ENCODE measurements at regions not wholly inside any gene's neighbourhood (a gene's known extent, or its start where the extent isn't known, plus 50 kb on each side); places are given as distances from the start of the nearest gene placed in this dataset.

DNA sequence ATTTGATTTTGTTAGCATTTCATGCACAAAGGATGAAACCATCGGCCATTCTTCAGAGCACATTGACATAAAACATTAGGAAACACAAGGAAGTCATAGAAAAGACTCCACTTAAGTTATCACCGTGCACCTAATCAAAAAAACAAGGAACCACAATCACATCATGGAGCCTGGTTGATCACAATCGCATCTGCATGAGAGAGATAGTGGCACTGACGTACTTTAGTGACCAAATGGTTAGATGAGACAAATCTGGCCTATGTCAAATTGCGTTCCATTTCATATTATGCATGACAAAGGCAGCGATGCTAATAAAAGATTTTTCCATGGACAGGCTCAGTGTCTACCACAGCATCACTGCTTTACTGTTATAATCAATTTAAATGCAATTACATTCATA, 571.8 kb upstream of the ADGRL2 start:
- WGBS (ENCODE audit: low lambda C conversion rate), result 2% methylated on average over 6 of the region's 6 CpGs
- no peaks in the 10 kb centered on the region for H3K79me2 ChIP-seq (ENCODE audit: insufficient read depth, low read length)
- no peak overlapping the region for H2AFZ ChIP-seq (ENCODE audit: low read length)
- no peak overlapping the region for H3K4me3 ChIP-seq (replicated peaks in 1 of 3; ENCODE audit: insufficient read depth in 1 of 3, low read depth in 2 of 3, low read length in 3 of 3)
- intact Hi-C loops (cut with micrococcal nuclease; ENCODE audit: unreplicated experiment), result no loop called here
- DNase-seq (ENCODE audit: low spot score) (no peak), ATAC-seq (no peak), FAIRE-seq (no peak)
- H4K20me1 ChIP-seq (ENCODE audit: insufficient read depth, low read length), result no peaks in the 10 kb centered on the region
- no peak overlapping the region for H3K4me2 ChIP-seq (ENCODE audit: low read depth, low read length)
- H3K4me1 ChIP-seq (ENCODE audit: insufficient read depth, low read length), result no peaks in the 10 kb centered on the region
- H3K27me3 ChIP-seq (ENCODE audit: control insufficient read depth in 1 of 2, insufficient read depth in 2 of 2, low read length in 2 of 2), result no peaks in the 10 kb centered on the region
- no TSS peak for BruUV-seq (replicated peaks)
- peaks cover 36% of the 10 kb centered on the region for H3K9me3 ChIP-seq (ENCODE audit: low read length)
- in situ Hi-C loops (cut with HindIII; ENCODE audit: extremely low pct_ligation_motif_present, low pct_unique_long_range_greater_than_20kb), result no loop called here
- H3K36me3 ChIP-seq (replicated peaks in 1 of 2; ENCODE audit: control insufficient read depth in 1 of 2, insufficient read depth in 2 of 2, low read length in 2 of 2), result no peaks in the 10 kb centered on the region
- no peak overlapping the region for H3K27ac ChIP-seq (ENCODE audit: extremely low read length, insufficient read depth, low read length)
- H3K9ac ChIP-seq (ENCODE audit: insufficient read depth, low read depth, low read length), result no peak overlapping the region
- ChIA-PET CTCF (ENCODE audit: low intra/inter-chr PET ratio, low total read pairs) (no interaction called here), POLR2A (no interaction called here)
- TF ChIP-seq, protein P1, sequence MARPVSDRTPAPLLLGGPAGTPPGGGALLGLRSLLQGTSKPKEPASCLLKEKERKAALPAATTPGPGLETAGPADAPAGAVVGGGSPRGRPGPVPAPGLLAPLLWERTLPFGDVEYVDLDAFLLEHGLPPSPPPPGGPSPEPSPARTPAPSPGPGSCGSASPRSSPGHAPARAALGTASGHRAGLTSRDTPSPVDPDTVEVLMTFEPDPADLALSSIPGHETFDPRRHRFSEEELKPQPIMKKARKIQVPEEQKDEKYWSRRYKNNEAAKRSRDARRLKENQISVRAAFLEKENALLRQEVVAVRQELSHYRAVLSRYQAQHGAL (CRISPR knock-in tag; IDR thresholded peaks at IDR 0.05; ENCODE audit: not compliant biosample characterization), result no peak
- TF ChIP-seq IKZF4 (CRISPR knock-in tag; IDR thresholded peaks at IDR 0.05; ENCODE audit: borderline replicate concordance, low read depth, not compliant biosample characterization), result no peak
- no peak for TF ChIP-seq ZNF558 (CRISPR knock-in tag; IDR thresholded peaks at IDR 0.05; ENCODE audit: borderline replicate concordance)
- no peak for TF ChIP-seq ZNF20 (CRISPR knock-in tag; IDR thresholded peaks at IDR 0.05)
- TF ChIP-seq FOSL1 (CRISPR knock-in tag; IDR thresholded peaks at IDR 0.05; ENCODE audit: borderline replicate concordance), result no peak
- no peak for TF ChIP-seq ZNF33B (CRISPR knock-in tag; IDR thresholded peaks at IDR 0.05)
- no peak for TF ChIP-seq ATF7 (IDR thresholded peaks at IDR 0.05)
- TF ChIP-seq ATF7 (CRISPR knock-in tag; IDR thresholded peaks at IDR 0.05), result no peak
- TF ChIP-seq FIP1L1 (IDR thresholded peaks at IDR 0.05; ENCODE audit: borderline replicate concordance, insufficient read depth, low read depth, low read length), result no peak
- TF ChIP-seq, protein P2, sequence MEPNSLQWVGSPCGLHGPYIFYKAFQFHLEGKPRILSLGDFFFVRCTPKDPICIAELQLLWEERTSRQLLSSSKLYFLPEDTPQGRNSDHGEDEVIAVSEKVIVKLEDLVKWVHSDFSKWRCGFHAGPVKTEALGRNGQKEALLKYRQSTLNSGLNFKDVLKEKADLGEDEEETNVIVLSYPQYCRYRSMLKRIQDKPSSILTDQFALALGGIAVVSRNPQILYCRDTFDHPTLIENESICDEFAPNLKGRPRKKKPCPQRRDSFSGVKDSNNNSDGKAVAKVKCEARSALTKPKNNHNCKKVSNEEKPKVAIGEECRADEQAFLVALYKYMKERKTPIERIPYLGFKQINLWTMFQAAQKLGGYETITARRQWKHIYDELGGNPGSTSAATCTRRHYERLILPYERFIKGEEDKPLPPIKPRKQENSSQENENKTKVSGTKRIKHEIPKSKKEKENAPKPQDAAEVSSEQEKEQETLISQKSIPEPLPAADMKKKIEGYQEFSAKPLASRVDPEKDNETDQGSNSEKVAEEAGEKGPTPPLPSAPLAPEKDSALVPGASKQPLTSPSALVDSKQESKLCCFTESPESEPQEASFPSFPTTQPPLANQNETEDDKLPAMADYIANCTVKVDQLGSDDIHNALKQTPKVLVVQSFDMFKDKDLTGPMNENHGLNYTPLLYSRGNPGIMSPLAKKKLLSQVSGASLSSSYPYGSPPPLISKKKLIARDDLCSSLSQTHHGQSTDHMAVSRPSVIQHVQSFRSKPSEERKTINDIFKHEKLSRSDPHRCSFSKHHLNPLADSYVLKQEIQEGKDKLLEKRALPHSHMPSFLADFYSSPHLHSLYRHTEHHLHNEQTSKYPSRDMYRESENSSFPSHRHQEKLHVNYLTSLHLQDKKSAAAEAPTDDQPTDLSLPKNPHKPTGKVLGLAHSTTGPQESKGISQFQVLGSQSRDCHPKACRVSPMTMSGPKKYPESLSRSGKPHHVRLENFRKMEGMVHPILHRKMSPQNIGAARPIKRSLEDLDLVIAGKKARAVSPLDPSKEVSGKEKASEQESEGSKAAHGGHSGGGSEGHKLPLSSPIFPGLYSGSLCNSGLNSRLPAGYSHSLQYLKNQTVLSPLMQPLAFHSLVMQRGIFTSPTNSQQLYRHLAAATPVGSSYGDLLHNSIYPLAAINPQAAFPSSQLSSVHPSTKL (CRISPR knock-in tag; IDR thresholded peaks at IDR 0.05), result no peak
- no peak for TF ChIP-seq PHF5A (CRISPR knock-in tag; IDR thresholded peaks at IDR 0.05; ENCODE audit: low read depth, unreplicated experiment)
- TF ChIP-seq ZNF788 (CRISPR knock-in tag; IDR thresholded peaks at IDR 0.05; ENCODE audit: borderline replicate concordance), result no peak
- no peak for TF ChIP-seq PCBP2 (optimal IDR thresholded peaks at IDR 0.05; ENCODE audit: low read depth, low read length, poor library complexity, severe bottlenecking)
- TF ChIP-seq RFXAP (CRISPR knock-in tag; IDR thresholded peaks at IDR 0.05; ENCODE audit: borderline replicate concordance), result no peak
- no peak for TF ChIP-seq MLLT10 (CRISPR knock-in tag; IDR thresholded peaks at IDR 0.05)

All from HepG2 (cell line).